ENCODE measurements at regions not wholly inside any gene's neighbourhood (a gene's known extent, or its start where the extent isn't known, plus 50 kb on each side); places are given as distances from the start of the nearest gene placed in this dataset.
"Not testable (repeated sequence)": the region's sequence is repeated elsewhere in the genome, so short reads cannot be mapped to it uniquely, and the experiment has no call there.

DNA sequence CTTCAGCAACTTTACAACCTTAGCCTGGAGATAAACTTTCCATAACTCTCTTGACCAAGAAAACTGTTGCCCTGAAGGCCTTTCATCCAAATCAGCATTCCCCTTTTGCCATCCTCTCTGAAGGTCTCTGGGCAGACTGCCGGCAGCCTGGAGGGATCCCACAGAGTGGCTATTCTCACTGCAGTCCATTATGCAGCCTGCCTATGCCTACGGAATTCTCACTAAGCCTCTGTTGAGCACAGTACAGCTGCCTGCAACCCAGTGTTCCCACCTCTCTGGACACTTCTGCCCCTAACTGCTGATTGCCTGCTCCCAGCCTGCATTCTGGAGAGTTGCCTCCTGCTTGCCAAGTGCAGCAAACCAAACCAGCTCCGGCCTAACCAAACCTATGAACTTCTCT is 548.9 kb upstream of the STEAP1 start:
- TF ChIP-seq CTCF (conservative IDR thresholded peaks at IDR 0.05; ENCODE audit: low read depth, low read length) = no peak
- no peak for DNase-seq (ENCODE audit: low read depth)
- no peak overlapping the region for H3K4me3 ChIP-seq (ENCODE audit: low read depth, low read length)

DNA sequence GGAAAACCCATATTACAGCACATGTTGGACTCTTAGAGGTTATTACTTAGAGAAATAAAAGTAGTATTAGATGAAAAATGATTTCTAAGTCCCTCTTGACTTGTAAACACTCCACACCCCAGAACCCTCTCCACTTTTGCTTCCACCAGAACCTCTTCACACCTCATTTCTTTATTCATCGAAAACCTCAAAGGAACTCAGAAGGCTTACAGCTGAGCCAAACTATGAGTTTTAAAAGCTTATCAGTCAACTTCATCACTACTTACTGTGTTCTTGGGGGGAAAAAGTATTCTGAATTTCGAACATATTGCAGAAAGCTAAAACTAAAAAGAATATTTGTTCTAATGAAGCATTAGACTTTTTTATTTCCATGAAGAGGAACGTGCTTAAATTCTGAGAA is 547.8 kb upstream of the STEAP1 start:
- DNase-seq (ENCODE audit: low read depth) = no peak
- TF ChIP-seq CTCF (conservative IDR thresholded peaks at IDR 0.05; ENCODE audit: low read depth, low read length) = no peak
- H3K4me3 ChIP-seq (ENCODE audit: low read depth, low read length) = no peak overlapping the region

DNA sequence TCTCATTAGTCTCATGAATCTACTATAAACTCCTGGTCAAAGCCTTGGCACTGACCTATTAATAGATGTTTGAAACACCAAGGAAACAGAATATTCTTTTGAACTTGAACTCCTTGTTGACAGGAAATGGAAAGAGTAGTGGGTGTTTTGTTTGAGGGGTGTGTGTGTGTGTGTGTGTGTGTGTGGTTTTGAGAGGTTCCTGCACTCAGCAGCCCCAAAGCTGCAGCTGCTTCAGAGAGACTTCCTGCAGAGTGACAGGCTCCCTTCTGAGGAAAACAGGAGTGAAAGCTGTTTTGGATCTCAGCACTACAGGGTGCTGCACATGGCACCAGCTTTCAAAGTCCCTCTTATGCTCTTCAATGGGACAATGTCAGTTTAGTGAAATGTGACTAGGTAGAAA is 546.5 kb upstream of the STEAP1 start:
- DNase-seq (ENCODE audit: low read depth) = no peak
- H3K4me3 ChIP-seq (ENCODE audit: low read depth, low read length) = no peak overlapping the region
- no peak for TF ChIP-seq CTCF (conservative IDR thresholded peaks at IDR 0.05; ENCODE audit: low read depth, low read length)

- H3K4me3 ChIP-seq (ENCODE audit: low read depth, low read length); DNase-seq (ENCODE audit: low read depth): not testable (repeated sequence)
Observed at GRCh38 chr7:89616829-89617228, 537.4 kb upstream of the STEAP1 start.

DNA sequence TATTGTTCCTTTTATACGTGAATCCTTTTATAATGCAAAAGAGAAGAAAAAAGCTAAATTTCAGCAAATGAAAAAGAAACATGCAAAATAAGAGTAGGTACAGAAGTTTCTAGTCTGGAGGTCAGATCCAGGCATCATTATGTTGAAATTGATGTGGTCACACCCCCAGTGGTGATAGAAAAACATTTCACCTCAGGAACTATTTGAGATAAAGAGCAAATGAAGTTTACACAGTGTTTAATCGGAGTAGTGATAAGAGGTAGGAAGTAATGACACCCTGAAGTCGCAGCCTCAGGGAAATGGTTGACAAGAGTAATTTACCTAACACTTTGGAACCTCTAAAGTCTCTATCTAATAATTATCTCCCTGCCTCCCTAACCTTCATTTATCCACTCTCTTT is 536.0 kb upstream of the STEAP1 start:
- no peak for DNase-seq (ENCODE audit: low read depth)
- peak; percentile 12 for TF ChIP-seq CTCF (conservative IDR thresholded peaks at IDR 0.05; ENCODE audit: low read depth, low read length)
- H3K4me3 ChIP-seq (ENCODE audit: low read depth, low read length) = no peak overlapping the region

- H3K4me3 ChIP-seq (ENCODE audit: low read depth, low read length) = no peak overlapping the region
- no peak for DNase-seq (ENCODE audit: low read depth)
- TF ChIP-seq CTCF (conservative IDR thresholded peaks at IDR 0.05; ENCODE audit: low read depth, low read length) = no peak
Observed at GRCh38 chr7:89621925-89622641, 532.2 kb upstream of the STEAP1 start.

GRCh38 chr7:89623018-89623672 is 531.1 kb upstream of the STEAP1 start:
- DNase-seq (ENCODE audit: low read depth) = peak; percentile 3
- TF ChIP-seq CTCF (conservative IDR thresholded peaks at IDR 0.05; ENCODE audit: low read depth, low read length) = peak; percentile 91
- H3K4me3 ChIP-seq (ENCODE audit: low read depth, low read length) = no peak overlapping the region

- DNase-seq (ENCODE audit: low read depth); H3K4me3 ChIP-seq (ENCODE audit: low read depth, low read length): not testable (repeated sequence)
Observed at GRCh38 chr7:89624155-89624554, 530.1 kb upstream of the STEAP1 start.
